GM21526 (cell line): ENCODE measurements at regions not wholly inside any gene's neighbourhood (a gene's known extent, or its start where the extent isn't known, plus 50 kb on each side); places are given as distances from the start of the nearest gene placed in this dataset.

Experiments used
- ATAC-seq: cut with Tn5 transposase; IDR thresholded peaks from one replicate; pipeline ENCODE4 v1.9.1; 2021; ENCODE audit warnings: moderate library complexity; ENCODE audit not compliant: unreplicated experiment, low FRiP score

DNA sequence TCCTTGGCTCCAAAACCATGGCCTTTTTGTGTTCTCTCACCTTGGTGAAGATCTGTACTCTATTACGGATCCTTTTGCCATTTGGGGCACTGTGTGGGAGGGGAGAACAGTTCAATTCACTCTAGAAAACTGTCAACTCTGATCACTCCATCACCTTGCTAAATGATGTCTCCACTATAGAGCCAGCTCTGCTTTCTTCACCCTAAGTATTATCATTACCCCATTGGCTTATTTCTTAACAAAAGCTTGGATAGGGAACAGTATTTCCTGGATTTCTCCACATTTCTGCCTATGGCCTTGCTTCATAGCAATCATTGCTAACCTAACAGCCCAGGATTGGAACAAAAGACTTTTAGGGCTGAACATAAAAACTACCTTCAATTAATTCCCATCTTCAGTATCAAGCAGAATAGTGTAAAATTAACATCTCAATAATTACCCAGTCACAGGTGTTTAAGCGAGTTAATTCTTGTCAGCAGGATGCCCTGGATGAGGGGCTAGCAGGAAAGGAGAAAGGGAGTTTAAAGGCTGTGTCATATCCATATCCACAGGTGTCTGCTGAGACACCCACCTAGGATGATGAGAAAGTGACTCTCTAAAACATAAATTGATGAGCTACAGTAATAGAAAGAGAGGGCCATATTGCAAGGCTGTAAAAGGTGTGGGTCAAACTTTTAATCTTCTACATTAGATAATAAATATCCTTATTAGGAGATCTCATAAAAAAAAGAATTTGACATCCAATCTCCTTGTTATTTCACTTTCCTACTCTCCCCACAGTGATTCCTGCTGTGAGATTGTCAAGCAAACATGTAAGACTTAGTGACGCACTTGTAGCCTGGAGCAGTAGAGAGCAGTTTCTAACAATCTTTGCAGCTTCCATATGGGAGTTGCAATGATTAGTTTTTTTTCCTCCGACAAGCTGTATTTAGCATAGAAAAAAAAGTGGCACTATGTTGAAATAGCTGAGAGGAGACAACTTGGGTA lies 589.5 kb upstream of the NXPH2 start:
- ATAC-seq = no peak

DNA sequence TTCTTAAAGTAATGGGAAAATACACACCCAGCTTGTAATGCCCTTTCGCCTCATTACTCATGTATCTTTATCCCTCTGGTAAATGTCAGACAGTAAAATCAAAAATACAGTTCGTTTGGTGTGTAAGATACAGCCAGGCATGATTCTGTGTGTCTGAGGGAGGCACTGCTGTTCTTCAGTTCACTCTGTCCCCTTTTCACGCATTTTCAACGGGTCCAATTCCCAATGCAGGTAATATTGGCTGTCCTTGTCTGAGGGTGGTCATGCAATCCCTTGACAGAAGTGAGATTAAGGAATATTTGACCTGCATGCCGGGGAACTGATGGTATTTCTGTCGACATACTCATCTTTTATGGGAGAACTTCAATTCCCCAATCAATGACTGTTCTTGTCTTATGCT lies 587.2 kb upstream of the NXPH2 start:
- no peak for ATAC-seq

DNA sequence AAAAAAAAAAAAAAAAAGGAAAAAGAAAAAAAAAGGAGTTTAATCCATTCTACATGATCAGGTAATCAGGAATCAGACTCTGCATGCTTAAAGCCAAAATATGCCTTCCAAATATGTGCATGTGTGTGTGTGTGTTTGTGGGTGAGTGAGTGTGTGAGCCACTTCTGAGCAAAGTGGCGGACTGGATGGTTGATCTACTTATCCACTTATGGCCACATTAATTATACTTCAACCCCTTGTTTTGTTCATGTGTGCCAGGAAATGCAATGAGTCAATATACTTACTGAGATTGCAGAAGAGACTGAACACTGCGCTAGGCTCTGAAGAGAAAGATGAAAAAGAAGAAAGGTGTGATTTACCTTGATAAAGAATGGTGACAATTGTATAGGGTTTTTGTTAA lies 586.5 kb upstream of the NXPH2 start:
- no peak for ATAC-seq

DNA sequence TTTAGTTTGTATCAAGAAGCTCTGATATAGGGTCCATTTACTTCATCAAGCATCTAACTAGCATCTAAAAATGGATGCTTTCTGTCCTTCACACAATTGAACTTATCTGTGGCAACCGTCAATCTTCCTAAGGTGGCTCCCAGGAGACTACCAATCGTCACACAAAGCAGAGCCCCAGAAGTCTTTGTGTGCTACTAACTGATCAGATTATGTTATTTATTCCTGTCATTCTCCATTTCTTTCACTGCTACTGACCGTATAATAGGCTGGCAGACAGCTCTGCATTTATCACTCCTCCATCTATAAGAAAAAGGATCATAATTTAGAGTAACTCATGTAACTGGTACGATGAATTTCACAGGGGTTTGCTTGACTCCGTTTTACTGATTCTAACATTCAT lies 585.0 kb upstream of the NXPH2 start:
- no peak for ATAC-seq

DNA sequence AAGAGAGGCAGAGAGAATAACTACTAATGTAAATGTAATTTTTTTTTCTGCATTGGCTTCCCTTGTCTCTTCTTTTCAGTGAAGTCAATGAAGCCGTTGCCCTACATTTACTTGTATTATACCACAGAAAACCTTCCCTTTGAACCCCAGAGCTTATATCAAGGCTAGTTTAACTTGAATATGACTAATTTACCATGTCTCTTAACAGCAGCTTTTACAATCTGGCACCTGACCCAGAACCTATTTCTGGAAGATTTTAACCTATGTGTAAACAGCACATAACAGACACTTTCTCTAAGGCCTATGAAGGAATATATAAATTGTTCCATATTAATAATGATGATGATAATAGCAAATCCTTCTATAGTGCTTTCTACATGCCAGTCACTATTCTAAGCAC lies 580.5 kb upstream of the NXPH2 start:
- ATAC-seq = no peak

DNA sequence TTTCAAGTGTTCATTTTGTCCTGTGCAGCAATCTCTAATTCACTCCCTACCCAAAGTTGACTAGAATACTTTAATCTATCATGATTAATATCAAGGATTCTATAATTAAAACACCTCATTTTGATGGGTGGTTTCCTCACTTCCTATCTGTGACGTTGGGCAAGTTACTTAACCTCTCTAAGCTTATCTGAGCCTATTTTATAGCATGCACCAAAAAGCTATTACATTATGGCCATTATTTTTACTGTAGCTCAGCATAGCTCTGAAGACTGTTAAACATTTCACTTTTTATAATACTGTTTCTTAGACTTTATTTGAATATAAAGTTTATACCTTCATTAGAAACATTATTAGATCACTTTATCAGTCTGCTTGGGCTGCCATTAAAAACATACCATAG lies 579.6 kb upstream of the NXPH2 start:
- ATAC-seq = no peak

DNA sequence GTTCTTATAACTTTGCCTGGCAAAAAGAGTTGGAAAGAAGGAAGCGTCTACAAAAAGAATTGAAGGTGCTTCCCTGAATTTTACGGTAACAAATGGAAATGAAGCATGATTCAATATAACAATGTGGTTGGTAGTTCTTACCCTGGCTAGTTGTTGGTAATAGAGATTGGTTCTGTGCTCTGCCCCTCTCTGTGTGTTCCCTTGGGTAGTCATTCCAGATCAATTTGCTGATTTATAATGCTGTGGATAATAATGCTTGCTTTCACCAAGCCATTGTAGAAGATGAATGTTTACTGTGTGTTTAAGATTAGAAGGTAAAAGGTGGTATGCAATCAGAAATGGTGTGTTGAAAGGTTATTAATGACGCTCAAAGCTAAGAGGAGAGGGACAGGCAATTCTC lies 577.8 kb upstream of the NXPH2 start:
- ATAC-seq = no peak

DNA sequence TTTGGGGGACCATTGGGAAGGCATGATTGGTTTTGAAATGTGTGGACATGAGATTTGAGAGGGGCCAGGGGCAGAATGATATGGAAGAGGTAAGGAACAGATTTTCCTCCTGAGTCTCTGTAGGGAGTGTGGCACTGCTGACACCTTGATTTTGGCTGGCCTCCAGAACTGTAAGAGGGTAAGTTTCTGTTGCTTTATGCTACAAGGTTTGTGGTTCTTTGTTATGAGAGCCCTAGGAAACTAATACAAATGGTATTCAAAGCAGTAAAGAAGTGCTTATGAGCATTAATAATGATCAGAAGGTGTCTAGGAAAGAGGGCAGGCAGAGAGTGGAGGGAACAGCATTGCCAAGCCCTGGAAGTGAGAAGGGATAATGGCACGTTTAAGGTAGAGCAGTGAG lies 574.3 kb upstream of the NXPH2 start:
- no peak for ATAC-seq

DNA sequence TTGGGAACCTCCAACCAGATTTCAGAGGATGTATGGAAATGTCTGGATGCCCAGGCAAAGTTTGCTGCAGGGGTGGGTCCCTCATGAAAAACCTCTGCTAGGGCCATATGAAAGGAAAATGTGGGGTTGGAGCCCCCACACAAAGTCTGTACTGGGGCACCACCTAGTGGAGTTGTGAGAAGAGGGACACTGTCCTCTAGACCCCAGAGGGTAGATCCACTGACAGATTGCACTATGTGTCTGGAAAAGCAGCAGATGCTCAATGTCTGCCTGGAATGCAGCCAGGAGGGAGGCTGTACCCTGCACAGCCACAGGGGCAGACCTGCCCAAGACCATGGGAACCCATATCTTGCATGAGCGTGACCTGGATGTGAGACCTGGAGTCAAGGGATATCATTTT lies 573.7 kb upstream of the NXPH2 start:
- no peak for ATAC-seq

DNA sequence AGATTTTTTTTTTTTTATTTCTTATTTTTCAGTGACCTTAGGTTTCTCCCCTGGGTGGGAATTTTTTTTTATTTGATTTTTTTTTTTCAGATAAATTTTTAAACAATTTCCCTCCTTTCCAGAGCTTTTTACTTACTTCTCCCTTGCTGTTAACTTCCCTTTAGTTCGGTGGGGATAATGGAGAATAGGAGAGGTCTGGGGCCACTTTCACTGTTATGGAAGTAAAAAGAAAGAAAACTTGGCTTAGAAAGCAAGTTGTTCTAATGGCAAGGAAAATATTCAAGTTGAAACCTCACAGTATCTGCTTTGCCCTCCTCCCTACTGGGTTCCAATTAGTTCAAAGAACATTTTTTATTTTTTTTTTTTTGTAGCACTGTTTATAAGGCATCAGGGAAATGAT lies 537.1 kb upstream of the NXPH2 start:
- no peak for ATAC-seq

DNA sequence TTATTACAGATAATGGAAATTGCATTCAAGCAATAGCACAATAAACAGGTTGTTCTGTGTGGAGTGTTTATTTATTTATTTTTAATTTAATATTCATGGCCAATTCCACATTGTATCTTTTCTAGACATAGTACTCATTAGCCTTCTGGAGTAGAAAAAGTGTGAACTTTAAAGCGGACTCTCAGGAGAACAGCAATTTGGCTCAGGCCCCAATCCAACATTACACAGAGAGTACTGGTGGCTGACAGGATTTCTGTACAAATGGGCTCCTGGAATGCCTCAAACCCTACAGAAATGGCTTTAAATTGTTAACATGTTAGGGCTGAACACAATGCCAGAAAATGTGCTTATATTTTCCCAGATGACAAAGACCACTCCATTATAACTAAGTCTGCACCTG lies 533.9 kb upstream of the NXPH2 start:
- no peak for ATAC-seq

DNA sequence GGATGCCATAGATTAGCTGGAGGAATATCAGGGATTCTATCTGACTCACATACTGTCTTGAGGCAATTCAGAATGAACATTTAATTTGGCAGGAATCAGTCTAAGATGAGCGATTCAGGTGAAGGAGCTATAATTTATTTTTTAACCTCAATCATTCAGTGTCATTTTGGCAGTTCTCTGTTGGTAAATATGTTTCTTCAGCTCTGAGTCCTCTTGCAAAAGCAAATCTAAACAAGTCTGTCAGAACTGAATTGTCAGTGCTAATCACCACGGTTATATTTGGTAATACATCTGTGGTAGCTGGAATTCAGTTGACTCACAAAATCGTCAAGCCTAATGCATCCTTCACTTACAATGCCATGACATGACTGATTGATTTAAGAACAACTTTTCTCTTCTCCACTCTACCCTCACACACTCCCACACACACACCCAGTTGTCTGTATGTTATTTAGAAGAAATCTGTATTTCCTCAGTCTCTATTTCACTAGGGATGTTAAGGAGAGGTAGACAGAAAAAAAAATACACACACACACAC lies 516.6 kb upstream of the NXPH2 start:
- ATAC-seq = no peak

DNA sequence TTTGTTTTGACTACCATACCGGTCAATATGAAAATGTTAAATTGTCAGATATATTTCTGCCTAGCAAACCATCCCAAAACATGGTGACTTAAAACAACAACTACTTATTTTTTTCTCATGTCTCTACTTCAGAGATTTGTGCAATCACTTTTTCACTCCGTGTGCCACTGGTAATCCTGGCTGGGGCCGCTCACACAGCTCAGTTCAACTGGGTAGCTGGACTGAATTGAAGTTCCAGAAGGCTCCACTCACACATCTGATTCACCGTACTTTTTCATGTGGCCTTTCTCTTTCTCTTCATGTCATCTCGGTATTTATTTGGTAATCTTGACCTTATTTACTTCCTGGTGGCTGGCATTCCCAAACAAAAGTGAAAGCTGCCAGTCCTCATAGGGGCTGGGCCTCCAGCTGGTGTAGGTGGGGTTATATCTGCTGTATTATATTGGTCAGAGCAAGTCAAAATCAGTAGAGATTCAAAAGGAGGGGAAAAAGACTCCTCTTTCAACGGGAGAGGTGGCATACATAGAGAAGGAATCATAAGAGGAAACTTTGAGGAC lies 513.9 kb upstream of the NXPH2 start:
- no peak for ATAC-seq

DNA sequence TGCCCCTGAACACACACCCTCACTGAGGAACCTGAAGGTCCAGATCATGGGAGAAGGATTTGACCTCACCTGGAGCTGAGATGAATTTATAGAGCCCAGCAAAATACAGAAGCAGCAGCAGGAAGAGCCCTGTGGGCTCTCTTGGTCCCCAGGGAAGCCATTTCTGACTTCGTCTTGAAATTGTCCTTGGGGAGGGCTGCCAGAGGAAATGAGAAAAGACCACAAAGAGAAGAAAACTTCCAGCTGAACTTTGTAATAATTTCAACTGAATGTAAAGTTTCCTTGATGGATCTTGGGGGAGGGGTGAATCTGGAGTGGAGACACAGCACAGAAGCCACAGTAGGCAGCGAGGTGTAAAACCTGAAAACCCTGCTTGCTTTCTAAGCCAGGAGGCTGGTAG lies 500.9 kb upstream of the NXPH2 start:
- ATAC-seq = no peak

DNA sequence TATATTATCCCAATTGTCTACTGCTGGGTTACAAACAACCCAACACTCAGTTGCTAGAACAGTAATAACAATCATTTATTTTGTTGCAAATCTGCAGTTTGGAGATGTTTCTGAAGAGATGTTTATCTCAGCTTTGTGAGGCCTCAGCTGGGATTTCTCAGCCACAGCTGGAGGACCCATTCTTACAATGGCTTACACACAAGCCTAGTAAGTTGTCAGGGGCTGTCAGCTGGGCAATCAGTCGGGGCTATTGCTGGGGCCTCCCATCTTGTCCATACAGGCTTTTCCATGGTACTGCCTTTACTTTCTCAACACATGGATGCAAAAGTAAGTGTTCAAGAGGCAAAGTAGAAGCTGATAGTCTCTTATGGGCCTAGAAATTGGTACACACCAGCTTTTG lies 491.7 kb upstream of the NXPH2 start:
- no peak for ATAC-seq

DNA sequence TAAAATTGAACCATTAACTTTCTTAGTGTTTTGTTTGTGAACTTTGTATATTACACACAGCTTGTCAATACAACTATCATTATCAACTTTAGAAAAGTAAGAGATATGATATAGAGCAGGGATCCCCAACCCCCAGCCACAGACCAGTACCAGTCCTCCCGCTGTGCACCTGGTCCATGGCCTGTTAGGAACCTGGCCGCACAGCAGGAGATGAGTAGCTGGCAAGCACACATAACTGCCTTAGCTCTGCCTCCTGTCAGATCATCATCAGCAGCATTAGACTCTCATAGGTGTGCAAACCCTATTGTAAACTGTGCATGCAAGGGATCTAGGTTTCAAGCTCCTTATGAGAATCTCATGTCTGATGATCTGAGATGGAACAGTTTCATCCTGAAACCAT lies 491.0 kb upstream of the NXPH2 start:
- ATAC-seq = no peak

DNA sequence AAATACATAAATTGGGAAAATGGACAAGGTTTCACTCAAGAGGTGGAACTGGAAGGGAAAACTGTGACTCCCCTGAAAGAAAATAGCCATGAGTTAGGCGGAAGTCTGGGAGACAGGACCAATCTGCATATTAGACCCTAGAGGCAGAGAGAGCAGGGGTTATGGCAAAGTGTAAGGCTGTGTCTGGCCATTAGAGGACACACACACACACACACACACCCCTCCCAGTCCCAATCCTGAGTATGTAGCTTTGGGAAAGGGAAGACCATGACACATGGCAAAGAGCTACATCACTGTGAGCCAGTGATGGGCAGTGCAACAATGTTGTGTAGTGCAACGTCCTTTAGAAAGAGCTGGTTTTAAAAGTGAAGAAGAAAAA lies 479.9 kb upstream of the NXPH2 start:
- ATAC-seq = no peak

DNA sequence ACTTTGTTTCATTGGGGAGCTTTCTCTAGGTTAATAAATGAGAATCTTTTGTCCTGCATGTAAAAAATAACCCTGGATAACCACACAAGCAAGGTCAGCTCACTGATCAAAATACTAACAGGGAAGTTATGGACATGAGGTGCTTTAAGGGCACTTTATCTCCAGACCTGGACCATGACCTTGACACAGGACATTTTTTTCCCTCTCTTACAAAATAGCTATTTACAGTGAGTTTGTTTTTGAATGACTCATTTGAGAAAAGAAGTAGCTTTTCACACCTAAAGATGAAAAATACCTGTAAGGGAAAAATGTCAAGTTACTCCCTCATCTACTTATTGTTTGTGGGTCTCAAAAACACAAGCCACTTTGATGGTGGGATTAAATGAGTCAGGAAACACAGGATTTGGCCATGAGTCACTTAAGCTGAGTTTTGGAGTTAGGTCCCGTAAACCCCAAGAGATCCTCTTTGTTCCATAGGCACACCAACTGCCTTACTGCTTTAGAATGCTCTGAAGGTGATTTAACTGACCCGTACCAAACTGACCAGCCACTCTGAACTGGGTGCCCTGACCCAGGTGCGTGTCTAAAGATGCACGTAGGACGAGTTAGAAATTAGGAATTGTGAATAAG lies 479.3 kb upstream of the NXPH2 start:
- ATAC-seq = no peak

DNA sequence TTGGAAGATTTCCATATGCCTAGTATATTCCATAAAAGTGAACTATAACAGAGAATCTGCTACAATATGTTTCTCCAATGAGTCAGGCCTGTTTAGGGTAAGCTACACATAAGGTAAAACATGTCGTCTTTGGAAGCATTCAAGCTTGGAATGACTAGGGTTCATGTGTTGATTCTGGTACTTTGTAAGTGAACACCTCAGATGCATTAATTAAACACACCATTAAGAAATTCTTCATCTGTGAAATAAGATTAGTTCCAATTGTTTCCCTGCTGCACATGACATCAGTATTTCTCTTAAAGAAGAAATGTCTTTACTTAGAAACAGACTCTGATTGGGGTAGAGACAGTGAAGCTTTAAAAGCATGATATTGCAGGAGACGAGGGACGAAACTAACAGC lies 461.1 kb upstream of the NXPH2 start:
- ATAC-seq = no peak

DNA sequence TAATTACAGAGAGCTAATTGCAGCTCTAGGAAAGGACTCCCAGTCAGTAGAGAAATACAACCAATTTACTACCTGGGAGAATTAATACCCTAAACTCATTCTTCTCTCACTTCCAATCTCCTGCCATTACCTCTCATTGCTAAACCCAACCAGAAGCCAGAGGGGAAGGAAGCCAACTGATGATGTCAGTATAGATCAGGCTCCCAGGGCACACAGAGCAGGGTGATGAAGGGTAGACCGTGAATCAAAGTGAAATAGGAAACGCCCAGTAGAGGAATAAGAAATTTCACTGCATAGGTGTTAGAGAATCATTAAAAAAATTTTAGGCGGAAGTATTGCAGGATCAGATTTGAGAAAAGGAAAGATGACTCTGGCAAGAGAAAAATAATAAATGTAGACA lies 456.8 kb upstream of the NXPH2 start:
- ATAC-seq = no peak

DNA sequence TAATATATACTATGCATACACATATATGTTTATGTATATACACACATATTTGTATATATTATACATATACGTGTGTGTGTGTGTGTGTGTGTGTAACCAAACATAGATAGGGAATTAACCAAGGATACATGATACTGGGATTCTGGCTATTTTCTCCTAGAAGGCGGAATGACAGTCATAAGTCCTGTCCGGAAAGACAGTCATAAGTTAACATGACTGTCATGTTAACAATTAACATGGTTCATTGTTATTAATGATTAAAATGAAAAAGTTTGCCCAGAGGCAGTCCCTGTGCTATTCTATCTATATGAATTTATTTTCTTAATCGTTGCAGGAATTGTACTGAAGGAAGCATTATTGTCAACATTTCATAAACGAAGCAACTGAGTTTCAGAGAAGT lies 450.7 kb upstream of the NXPH2 start:
- ATAC-seq = no peak

DNA sequence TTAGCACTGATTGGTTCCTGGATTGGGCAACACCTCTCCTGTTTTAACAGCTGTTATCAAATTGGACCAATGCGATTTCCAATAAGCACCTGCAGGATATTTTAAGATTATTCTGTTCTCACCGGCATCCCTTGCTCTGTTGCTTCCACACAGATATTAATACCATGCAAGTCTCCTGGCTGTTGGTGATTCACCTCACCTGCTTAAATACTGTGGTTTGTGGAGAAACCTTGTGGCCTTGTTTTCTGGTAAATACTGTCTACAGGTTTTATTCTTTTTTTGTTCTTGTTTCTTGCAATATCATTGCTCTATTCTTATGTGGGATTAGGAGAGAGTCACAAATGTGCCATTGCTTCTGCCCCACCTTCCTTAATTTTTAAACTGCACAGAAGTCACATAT lies 448.1 kb upstream of the NXPH2 start:
- ATAC-seq = no peak
